Fibroblast of lung (primary cell): ENCODE measurements at regions not wholly inside any gene's neighbourhood (a gene's known extent, or its start where the extent isn't known, plus 50 kb on each side); places are given as distances from the start of the nearest gene placed in this dataset.

Source experiments
- DNase-seq, 2 donors: peaks; one replicate each; pipeline versions ENCODE4 v3.0.0 to v3.0.0-alpha.2; 2010; ENCODE audit warnings: low read depth in 2 of 2
- H2AFZ ChIP-seq: 2 replicates; pipeline ENCODE4 v1.5.1; 2012; ENCODE audit warnings: low read length, control low read depth, inconsistent platforms
- H3K27ac ChIP-seq: 2 replicates; pipeline ENCODE4 v1.5.1; 2011; ENCODE audit warnings: low read length, control low read depth; ENCODE audit not compliant: insufficient read depth
- H3K27me3 ChIP-seq: 2 replicates; pipeline ENCODE4 v1.5.1; 2011; ENCODE audit warnings: mild to moderate bottlenecking, low read length; ENCODE audit not compliant: control insufficient read depth, insufficient read depth
- H3K36me3 ChIP-seq: 2 replicates; pipeline ENCODE4 v1.5.1; 2011; ENCODE audit warnings: low read length; ENCODE audit not compliant: control insufficient read depth, insufficient read depth
- H3K4me1 ChIP-seq: 2 replicates; pipeline ENCODE4 v1.5.1; 2011; ENCODE audit warnings: low read length; ENCODE audit not compliant: control insufficient read depth, insufficient read depth; ENCODE audit errors: extremely low read depth
- H3K4me2 ChIP-seq: 2 replicates; pipeline ENCODE4 v1.5.1; 2011; ENCODE audit warnings: low read length, control low read depth; ENCODE audit not compliant: insufficient read depth; ENCODE audit errors: extremely low read depth
- H3K4me3 ChIP-seq, 4 experiments: fragments of 200-600 bp in 1 of 4; sonication (generic) in 1 of 4; replicated peaks in 1 of 4; 2 replicates each; pipeline ENCODE4 v1.5.1; 2011 to 2016; ENCODE audit warnings: low read length in 4 of 4, low read depth in 3 of 4, mild to moderate bottlenecking in 3 of 4, control low read depth in 2 of 4, inconsistent platforms in 1 of 4, mixed read lengths in 1 of 4; ENCODE audit not compliant: insufficient read depth in 1 of 4; ENCODE audit errors: control extremely low read depth in 1 of 4
- H3K79me2 ChIP-seq: 2 replicates; pipeline ENCODE4 v1.5.1; 2012; ENCODE audit warnings: mild to moderate bottlenecking, low read length, inconsistent platforms; ENCODE audit not compliant: control insufficient read depth, insufficient read depth
- H3K9ac ChIP-seq: 2 replicates; pipeline ENCODE4 v1.5.1; 2011; ENCODE audit warnings: mild to moderate bottlenecking, low read length, control low read depth; ENCODE audit not compliant: insufficient read depth
- H3K9me3 ChIP-seq: 2 replicates; pipeline ENCODE4 v1.5.1; 2012; ENCODE audit warnings: low read depth, low read length; ENCODE audit not compliant: control insufficient read depth, insufficient read depth
- H4K20me1 ChIP-seq: 2 replicates; pipeline ENCODE4 v1.5.1; 2011; ENCODE audit warnings: low read length; ENCODE audit not compliant: control insufficient read depth, insufficient read depth; ENCODE audit errors: extremely low read depth
- CTCF ChIP-seq, 2 donors: IDR thresholded peaks in 1 of 2; conservative IDR thresholded peaks in 1 of 2; 1 replicate in 1 of 2; 2 replicates in 1 of 2; pipeline ENCODE4 v1.5.1; 2011 to 2012; ENCODE audit warnings: low read length in 2 of 2, control low read depth in 1 of 2, inconsistent platforms in 1 of 2, low read depth in 1 of 2, mild to moderate bottlenecking in 1 of 2
- EZH2 ChIP-seq: IDR thresholded peaks from 2 replicates; pipeline ENCODE4 v1.5.1; 2012; ENCODE audit warnings: low read length, control low read depth, mild to moderate bottlenecking; ENCODE audit errors: missing control alignments

- TF ChIP-seq CTCF (conservative IDR thresholded peaks at IDR 0.05 in 1 of 2, IDR thresholded peaks at IDR 0.05 in 1 of 2; ENCODE audit: low read depth in 1 of 2, low read length in 2 of 2) (no peak), EZH2 (no peak)
Observed at GRCh38 chr6:55960344-55960743, 85.0 kb upstream of the BMP5 start.

GRCh38 chr6:55958790-55959189 lies 83.4 kb upstream of the BMP5 start:
- H4K20me1 ChIP-seq, result no peaks in the 10 kb centered on the region
- no peaks in the 10 kb centered on the region for H3K9me3 ChIP-seq
- DNase-seq, result no peak
- H3K4me1 ChIP-seq, result no peaks in the 10 kb centered on the region
- H3K9ac ChIP-seq, result no peak overlapping the region
- no peak overlapping the region for H3K4me2 ChIP-seq
- H3K4me3 ChIP-seq, result no peak overlapping the region
- TF ChIP-seq EZH2, result no peak
- TF ChIP-seq CTCF (conservative IDR thresholded peaks at IDR 0.05 in 1 of 2, IDR thresholded peaks at IDR 0.05 in 1 of 2; ENCODE audit: low read depth in 1 of 2, low read length in 2 of 2), result no peak
- H3K79me2 ChIP-seq, result no peaks in the 10 kb centered on the region
- H3K27me3 ChIP-seq, result no peaks in the 10 kb centered on the region
- no peak overlapping the region for H3K27ac ChIP-seq
- H3K36me3 ChIP-seq, result no peaks in the 10 kb centered on the region
- H2AFZ ChIP-seq, result no peak overlapping the region

More at GRCh38 chr6:55960344-55960743, 85.0 kb upstream of the BMP5 start:
- Histone ChIP-seq H3K4me2 (no peak overlapping the region), H3K4me1 (no peaks in the 10 kb centered on the region), H3K27ac (no peak overlapping the region), H3K9ac (no peak overlapping the region), H3K4me3 (no peak overlapping the region), H4K20me1 (no peaks in the 10 kb centered on the region), H3K9me3 (no peaks in the 10 kb centered on the region), H2AFZ (no peak overlapping the region), H3K79me2 (no peaks in the 10 kb centered on the region), H3K36me3 (no peaks in the 10 kb centered on the region), H3K27me3 (no peaks in the 10 kb centered on the region)
- DNase-seq, result no peak

DNA sequence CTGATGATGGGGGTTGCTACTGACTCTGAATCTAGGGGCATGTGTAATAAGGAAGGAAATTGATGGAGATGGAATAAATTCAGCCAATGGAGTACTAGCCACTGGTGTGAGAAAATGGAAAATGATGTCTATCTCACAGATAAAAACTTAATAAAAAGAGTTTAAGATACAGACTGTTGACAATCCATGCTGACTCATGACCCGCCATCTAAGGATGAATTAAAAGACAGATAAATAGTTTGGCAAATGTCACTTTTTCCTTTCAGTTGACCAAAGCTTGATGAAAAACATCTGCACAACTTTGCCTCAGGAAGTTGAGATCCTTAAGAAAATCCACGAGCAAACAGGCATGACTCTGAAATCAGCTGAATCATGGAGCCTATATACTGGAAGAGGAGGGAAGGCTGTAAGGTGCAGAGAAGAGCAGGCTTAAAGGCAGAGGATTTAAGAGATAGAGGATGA lies 82.6 kb upstream of the BMP5 start:
- Histone ChIP-seq H3K4me1 (no peaks in the 10 kb centered on the region), H3K4me3 (no peak overlapping the region), H3K36me3 (no peaks in the 10 kb centered on the region), H3K9ac (no peak overlapping the region), H2AFZ (no peak overlapping the region), H3K27ac (no peak overlapping the region), H4K20me1 (no peaks in the 10 kb centered on the region), H3K27me3 (no peaks in the 10 kb centered on the region), H3K9me3 (no peaks in the 10 kb centered on the region), H3K4me2 (no peak overlapping the region), H3K79me2 (no peaks in the 10 kb centered on the region)
- no peak for TF ChIP-seq EZH2
- no peak for TF ChIP-seq CTCF (conservative IDR thresholded peaks at IDR 0.05 in 1 of 2, IDR thresholded peaks at IDR 0.05 in 1 of 2; ENCODE audit: low read depth in 1 of 2, low read length in 2 of 2)
- DNase-seq, result peak; percentile 27 to 53
